IgD-negative memory B cell (primary cell): ENCODE measurements at regions not wholly inside any gene's neighbourhood (a gene's known extent, or its start where the extent isn't known, plus 50 kb on each side); places are given as distances from the start of the nearest gene placed in this dataset.

ENCODE experiments used
- H3K27ac Mint-ChIP-seq, 3 donors: one replicate each; pipeline ENCODE4 v1.8.0; 2020 to 2022; ENCODE audit warnings: mild to moderate bottlenecking in 3 of 3, mixed read lengths in 3 of 3, moderate library complexity in 1 of 3
- H3K27me3 Mint-ChIP-seq: one replicate; pipeline ENCODE4 v1.8.0; 2021; ENCODE audit warnings: mixed read lengths
- H3K36me3 Mint-ChIP-seq: one replicate; pipeline ENCODE4 v1.8.0; 2020; ENCODE audit warnings: mild to moderate bottlenecking, mixed read lengths
- H3K4me1 Mint-ChIP-seq, 3 donors: one replicate each; pipeline ENCODE4 v1.8.0; 2020 to 2022; ENCODE audit warnings: mixed read lengths in 3 of 3, mild to moderate bottlenecking in 1 of 3
- H3K4me3 Mint-ChIP-seq, 4 donors: one replicate each; pipeline ENCODE4 v1.8.0; 2020 to 2022; ENCODE audit warnings: mild to moderate bottlenecking in 4 of 4, mixed read lengths in 4 of 4, moderate library complexity in 3 of 4
- H3K9me3 Mint-ChIP-seq, 3 donors: one replicate each; pipeline ENCODE4 v1.8.0; 2020 to 2021; ENCODE audit warnings: mixed read lengths in 3 of 3, mild to moderate bottlenecking in 1 of 3

DNA sequence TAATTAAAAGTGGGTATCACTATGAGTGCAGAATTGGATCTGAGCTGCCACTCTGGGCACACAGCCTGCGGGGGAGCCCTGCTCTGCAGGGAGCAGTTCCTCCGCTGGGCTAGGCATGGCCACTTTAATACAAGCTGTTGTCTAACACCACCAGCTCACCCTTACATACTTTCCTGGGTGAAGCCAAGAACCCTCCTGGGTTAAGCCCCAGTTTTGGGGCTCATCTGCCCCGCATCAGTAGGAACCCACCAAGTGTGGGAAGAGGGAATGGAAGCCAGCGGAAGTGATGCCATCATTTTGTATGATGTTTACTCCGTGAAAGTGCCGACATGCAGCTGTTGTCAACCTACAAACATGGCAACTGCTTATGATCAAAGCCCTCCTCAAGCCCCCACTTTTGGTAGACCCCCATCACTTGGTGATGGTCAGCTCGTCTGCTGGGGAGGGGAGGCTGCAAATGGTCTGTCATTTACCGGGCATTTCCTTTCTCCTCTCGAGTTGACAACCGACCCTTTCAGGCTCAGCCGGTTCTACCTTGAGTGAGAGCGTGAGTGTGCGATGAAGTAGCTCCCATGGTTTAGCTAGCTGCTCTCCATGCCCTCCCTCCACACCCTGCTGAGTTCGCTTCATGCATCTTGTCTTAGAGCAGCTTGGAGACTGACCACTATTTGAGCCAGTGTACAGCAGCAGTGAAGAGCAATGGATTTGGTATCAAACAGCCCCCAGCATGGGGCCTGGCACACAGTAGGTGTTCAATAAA lies 95.3 kb upstream of the IER5L start:
- Mint-ChIP-seq H3K27ac (no peak overlapping the region), H3K4me1 (peaks cover 18 to 26% (median 23%) of the 10 kb centered on the region in 3 donors), H3K27me3 (peaks cover 74% of the 10 kb centered on the region), H3K4me3 (no peak overlapping the region), H3K36me3 (no peaks in the 10 kb centered on the region), H3K9me3 (no peaks in the 10 kb centered on the region)

DNA sequence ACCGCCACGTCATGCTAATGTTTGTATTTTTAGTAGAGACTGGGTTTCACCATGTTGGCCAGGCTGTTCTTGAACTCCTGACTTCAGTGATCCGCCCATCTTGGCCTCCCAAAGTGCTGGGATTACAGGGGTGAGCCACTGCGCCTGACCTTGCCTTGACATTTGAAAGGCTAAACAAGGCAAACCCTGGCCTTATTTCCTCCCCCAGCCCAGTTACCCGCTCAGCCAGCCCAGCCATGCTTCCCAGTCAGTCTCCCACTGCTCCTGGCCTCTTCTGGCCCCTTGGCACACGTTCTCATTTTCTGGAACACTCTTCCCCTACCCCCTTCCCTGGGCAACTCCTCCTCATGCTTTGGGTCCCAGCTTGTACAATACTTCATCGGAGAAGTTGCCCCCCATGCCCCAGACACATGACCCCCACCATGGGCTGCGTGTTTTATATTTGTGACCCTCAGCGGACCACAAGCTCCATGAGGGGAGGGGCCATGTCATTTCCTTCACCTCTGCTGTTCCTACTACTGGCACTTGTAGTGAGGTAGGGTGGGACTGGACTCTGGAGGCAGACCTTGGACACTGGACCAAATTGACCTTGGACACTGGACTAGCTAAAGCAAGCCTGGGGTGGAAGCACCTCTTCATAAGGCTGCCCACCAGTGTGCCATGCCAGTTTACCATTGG lies 94.4 kb upstream of the IER5L start:
- Mint-ChIP-seq H3K4me1 (peaks cover 18 to 26% (median 23%) of the 10 kb centered on the region in 3 donors), H3K27me3 (peaks cover 68% of the 10 kb centered on the region), H3K4me3 (peak overlapping the region in 1 of 4 donors; percentile 18), H3K9me3 (no peaks in the 10 kb centered on the region), H3K27ac (peak overlapping the region in 1 of 3 donors; percentile 17), H3K36me3 (no peaks in the 10 kb centered on the region)

DNA sequence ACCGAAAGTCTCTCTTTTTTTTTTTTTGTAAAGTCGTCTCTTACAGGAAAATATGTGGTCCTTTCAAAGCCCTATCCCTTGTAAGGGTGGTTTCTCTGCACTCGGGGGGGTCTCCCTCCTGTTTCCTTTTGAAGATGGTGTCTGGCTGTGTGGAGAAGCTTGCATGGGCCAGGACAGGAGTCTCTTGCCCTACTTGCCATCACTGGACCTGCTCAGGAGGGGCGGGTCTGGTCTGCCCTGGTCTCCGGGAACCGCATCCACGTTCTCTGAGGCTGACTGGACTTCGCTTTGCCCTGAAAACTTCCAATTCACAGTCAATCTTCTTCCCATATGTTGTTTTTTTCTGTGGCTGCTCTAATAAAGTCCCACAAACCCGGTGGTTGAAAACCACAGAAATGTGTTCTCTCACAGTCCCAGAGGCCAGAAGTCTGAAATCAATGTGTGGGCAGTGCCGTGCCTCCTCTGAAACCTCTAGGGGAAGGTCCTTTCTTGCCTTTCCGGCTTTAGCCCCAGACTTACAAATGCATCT lies 92.9 kb upstream of the IER5L start:
- no peaks in the 10 kb centered on the region for H3K9me3 Mint-ChIP-seq
- H3K27ac Mint-ChIP-seq = peak overlapping the region; percentile 54 to 93 (median 90)
- H3K36me3 Mint-ChIP-seq = peaks cover 3% of the 10 kb centered on the region
- peaks cover 68% of the 10 kb centered on the region for H3K27me3 Mint-ChIP-seq
- H3K4me1 Mint-ChIP-seq = peaks cover 20 to 26% (median 23%) of the 10 kb centered on the region in 3 donors
- H3K4me3 Mint-ChIP-seq = peak overlapping the region; percentile 62 to 90 (median 83)

DNA sequence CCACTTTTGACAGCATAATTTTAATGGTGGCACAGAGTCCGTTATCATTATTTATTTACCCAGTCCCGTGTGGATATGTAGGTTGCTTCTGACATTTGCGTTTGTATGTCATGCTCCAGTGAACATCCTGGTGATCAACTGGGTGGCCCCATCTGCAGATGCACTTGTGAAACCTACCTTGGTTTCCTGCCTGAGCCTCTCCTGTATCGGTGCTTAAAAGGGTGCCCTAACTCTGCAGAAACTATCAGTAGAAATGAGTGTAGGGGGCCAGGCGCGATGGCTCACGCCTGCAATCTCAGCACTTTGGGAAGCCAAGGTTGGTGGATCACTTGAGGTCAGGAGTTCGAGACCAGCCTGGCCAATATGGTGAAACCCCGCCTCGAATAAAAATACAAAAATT lies 92.1 kb upstream of the IER5L start:
- peaks cover 20 to 26% (median 23%) of the 10 kb centered on the region in 3 donors for H3K4me1 Mint-ChIP-seq
- H3K9me3 Mint-ChIP-seq = no peaks in the 10 kb centered on the region
- H3K27me3 Mint-ChIP-seq = peaks cover 65% of the 10 kb centered on the region
- peak overlapping the region; percentile 62 to 90 (median 83) for H3K4me3 Mint-ChIP-seq
- peak overlapping the region; percentile 54 to 93 (median 85) for H3K27ac Mint-ChIP-seq
- peaks cover 3% of the 10 kb centered on the region for H3K36me3 Mint-ChIP-seq

DNA sequence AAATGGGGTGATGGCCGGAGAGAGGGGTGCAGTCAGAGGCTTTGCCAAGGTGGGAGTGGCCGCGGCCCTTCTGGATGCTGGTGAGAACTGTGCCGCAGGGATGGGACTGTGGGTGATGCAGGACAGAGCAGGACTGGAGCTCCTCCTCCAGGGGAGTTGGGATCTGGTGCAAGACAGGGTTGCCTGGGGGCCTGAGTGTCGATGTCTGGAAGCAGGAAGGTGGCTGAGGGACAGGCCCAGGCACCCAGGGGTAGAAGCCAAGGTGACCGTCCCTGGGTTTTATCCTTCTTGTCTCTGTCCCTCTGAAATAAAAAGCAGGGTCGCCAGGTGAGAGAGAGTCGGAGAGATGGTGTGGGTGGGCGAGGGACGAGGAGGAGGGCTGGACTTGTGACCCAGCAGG lies 89.1 kb upstream of the IER5L start:
- Mint-ChIP-seq H3K27me3 (peaks cover 51% of the 10 kb centered on the region), H3K36me3 (peaks cover 3% of the 10 kb centered on the region), H3K9me3 (no peaks in the 10 kb centered on the region), H3K27ac (no peak overlapping the region), H3K4me1 (peaks cover 20 to 41% (median 23%) of the 10 kb centered on the region in 3 donors), H3K4me3 (peak overlapping the region in 1 of 4 donors; percentile 72)

DNA sequence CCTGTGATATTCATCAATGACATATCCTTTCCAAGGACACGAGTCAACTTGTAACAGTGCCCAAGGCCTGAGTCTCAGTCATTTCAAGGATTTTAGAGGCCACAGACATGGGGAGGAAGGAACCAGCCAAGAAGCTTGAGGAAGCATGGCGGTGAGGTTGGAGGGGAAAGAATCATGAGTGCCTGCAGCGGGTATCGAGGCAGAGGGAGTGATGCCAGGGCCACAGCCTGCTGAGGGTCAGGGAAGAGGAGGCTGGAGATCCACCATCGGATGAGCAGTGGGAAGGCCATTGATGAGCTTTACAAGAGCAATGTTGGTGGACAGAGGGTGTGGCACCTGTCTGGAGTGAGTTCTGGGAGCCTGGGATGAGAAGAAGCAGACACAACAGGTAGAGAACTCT lies 88.5 kb upstream of the IER5L start:
- H3K27ac Mint-ChIP-seq = peak overlapping the region in 1 of 3 donors; percentile 38
- H3K4me3 Mint-ChIP-seq = no peak overlapping the region
- peaks cover 3% of the 10 kb centered on the region for H3K36me3 Mint-ChIP-seq
- peaks cover 16 to 36% (median 21%) of the 10 kb centered on the region in 3 donors for H3K4me1 Mint-ChIP-seq
- H3K27me3 Mint-ChIP-seq = peaks cover 52% of the 10 kb centered on the region
- no peaks in the 10 kb centered on the region for H3K9me3 Mint-ChIP-seq

DNA sequence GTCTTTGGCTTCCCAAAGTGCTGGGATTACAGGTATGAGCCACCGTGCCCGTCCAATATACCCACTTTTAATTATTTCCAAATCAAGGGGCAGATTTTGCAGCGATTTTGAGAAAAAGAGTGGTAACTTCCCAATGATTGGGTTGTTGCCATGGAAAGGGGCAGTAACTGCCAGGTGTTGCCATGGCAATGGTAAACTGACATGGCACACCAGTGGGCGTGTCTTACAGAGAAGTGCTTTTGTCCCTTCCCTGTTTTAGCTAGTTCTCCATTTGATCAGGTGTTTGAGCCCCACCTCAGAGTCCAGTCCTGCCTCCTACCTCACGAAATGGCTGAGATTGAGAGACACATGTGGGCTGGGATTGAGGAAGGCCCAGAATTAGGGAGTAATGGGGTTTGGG lies 86.3 kb upstream of the IER5L start:
- Mint-ChIP-seq H3K36me3 (peaks cover 3% of the 10 kb centered on the region), H3K27me3 (peaks cover 56% of the 10 kb centered on the region), H3K4me1 (peaks cover 4 to 22% (median 12%) of the 10 kb centered on the region in 3 donors), H3K4me3 (no peak overlapping the region), H3K27ac (no peak overlapping the region), H3K9me3 (peaks cover 0 to 2% (median 0%) of the 10 kb centered on the region in 3 donors)

DNA sequence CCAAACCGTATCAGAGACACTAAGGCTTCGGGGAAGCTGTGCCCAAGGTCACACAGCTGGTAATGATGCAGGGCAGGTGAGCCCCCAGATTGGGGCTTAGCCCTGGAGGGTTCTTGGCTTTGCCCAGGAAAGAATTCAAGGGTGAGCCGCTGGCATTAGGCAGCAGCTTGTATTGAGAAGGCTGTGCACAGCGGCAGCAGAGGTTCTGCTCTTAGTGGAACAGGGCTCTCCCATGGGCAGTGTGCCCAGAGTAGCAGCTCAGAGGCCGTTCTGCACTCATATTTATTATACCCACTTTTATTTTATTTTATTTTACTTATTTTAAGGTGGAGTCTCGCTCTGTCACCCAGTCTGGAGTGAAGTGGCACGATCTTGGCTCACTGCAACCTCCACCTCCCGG lies 85.8 kb upstream of the IER5L start:
- H3K9me3 Mint-ChIP-seq = peaks cover 0 to 2% (median 0%) of the 10 kb centered on the region in 3 donors

DNA sequence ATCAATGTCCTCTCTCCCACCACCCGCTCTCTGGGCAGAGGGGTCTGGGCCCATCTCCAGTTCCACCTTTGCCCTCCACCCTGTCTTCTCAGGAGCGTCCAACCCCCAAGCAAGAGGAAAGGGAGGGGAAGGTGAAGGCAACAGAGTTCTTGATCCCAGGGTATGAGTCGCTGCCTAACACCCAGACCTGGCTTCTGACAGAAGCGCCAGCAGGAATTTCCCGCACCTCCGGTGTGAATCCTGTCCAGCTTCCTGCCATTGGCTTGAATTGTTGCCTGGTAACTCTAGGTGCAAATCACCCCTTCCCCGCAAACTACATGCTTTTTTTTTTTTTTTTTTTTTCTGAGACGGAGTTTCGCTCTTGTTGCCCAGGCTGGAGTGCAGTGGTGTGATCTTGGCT lies 84.2 kb upstream of the IER5L start:
- Mint-ChIP-seq H3K4me3 (no peak overlapping the region), H3K27ac (no peak overlapping the region), H3K4me1 (peaks cover 8 to 24% (median 17%) of the 10 kb centered on the region in 3 donors), H3K9me3 (peaks cover 0 to 2% (median 0%) of the 10 kb centered on the region in 3 donors), H3K27me3 (peaks cover 65% of the 10 kb centered on the region), H3K36me3 (peaks cover 3% of the 10 kb centered on the region)

More for the DNA sequence above, 85.8 kb upstream of the IER5L start:
- Mint-ChIP-seq H3K36me3 (peaks cover 3% of the 10 kb centered on the region), H3K27ac (peak overlapping the region in 1 of 3 donors; percentile 56), H3K4me3 (no peak overlapping the region), H3K4me1 (peaks cover 7 to 26% (median 14%) of the 10 kb centered on the region in 3 donors), H3K27me3 (peaks cover 58% of the 10 kb centered on the region)

DNA sequence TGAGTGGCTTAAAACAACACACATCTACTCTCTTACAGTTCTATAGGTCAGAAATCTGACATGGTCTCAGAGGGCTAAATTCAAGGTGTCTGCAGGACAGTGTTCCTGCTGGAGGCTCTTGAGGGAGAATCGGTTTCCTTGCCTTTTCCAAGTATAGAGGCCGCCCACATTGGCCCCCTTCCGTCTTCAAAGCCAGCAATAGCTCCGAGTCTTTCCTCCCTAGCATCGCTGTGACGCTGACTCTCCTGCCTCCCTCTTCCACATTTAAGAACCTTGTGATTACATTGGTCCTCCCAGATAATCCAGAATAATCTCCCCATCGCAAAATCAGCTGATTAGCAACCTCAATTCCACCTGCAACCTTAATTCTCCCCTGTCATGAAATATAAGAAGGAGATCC lies 81.3 kb upstream of the IER5L start:
- Mint-ChIP-seq H3K9me3 (peaks cover 0 to 2% (median 0%) of the 10 kb centered on the region in 3 donors), H3K27me3 (peaks cover 57% of the 10 kb centered on the region), H3K4me3 (peak overlapping the region in 2 of 4 donors; percentile 1 to 84), H3K27ac (peak overlapping the region in 2 of 3 donors; percentile 62 to 76), H3K4me1 (peaks cover 6 to 25% (median 17%) of the 10 kb centered on the region in 3 donors), H3K36me3 (no peaks in the 10 kb centered on the region)

DNA sequence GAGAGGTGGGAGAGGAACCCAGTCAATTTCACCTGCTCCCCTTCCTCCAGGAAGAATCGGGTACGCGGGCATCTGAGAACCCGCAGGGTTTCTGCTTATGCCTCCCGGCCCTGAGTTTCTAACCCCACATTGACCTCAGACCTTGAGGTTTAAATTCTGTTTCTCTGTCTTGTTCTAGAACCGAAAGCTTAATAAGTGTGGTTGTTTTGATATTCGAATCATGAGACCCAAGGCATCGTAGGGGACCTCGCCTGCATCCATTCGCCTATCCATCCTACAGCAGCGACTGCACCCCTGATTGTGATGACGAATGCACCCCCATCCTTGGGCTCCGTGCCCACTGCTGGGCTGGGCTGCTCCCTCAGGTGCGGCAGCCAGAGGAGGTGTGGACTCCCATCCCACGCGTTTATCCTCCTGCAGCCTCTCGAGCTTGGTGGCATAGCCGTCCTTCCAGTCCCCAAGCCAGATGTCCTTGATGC lies 80.8 kb upstream of the IER5L start:
- H3K4me1 Mint-ChIP-seq = peaks cover 6 to 22% (median 17%) of the 10 kb centered on the region in 3 donors

DNA sequence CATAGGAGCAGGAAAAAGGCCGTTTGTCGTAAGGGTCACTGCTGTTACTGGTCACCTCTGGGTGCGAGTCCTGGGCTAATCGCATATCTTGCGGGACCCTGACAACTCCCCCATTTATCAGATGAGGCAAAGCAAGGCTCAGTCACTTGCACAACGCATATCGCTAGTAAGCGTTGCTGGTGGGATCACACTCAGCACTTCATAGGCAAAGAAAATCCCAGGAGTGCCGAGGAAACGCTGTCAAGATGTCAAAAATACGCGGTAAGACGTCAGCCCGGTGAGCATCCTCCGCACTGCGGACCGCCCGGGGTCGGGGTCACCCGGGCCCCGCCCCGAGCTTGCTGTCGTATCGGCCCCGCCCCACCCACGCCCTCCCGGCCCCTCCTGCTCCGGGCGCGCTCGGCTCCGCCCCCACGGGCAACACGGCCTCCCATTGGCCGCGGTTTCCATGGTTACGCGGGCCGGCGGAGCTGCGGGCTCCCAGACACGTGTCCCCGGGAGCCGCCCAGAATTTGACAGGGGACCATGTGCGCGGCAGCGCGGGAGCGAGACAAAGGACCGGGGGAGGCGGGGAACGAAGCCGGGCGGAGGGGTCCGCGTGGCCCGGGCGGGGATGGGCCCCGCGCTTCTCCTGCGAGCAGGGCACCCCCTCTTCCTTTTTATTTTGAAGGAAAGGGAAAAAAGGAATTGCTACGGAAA lies 80.2 kb upstream of the IER5L start:
- Mint-ChIP-seq H3K27me3 (peaks cover 58% of the 10 kb centered on the region), H3K9me3 (peaks cover 0 to 2% (median 0%) of the 10 kb centered on the region in 3 donors), H3K27ac (no peak overlapping the region), H3K4me3 (peak overlapping the region in 2 of 4 donors; percentile 55 to 83), H3K4me1 (peaks cover 6 to 18% (median 17%) of the 10 kb centered on the region in 3 donors), H3K36me3 (no peaks in the 10 kb centered on the region)

More for the DNA sequence above, 80.8 kb upstream of the IER5L start:
- H3K4me3 Mint-ChIP-seq = peak overlapping the region in 3 of 4 donors; percentile 1 to 84 (median 55)
- peaks cover 61% of the 10 kb centered on the region for H3K27me3 Mint-ChIP-seq
- H3K27ac Mint-ChIP-seq = peak overlapping the region in 2 of 3 donors; percentile 62 to 76
- no peaks in the 10 kb centered on the region for H3K36me3 Mint-ChIP-seq
- peaks cover 0 to 2% (median 0%) of the 10 kb centered on the region in 3 donors for H3K9me3 Mint-ChIP-seq

DNA sequence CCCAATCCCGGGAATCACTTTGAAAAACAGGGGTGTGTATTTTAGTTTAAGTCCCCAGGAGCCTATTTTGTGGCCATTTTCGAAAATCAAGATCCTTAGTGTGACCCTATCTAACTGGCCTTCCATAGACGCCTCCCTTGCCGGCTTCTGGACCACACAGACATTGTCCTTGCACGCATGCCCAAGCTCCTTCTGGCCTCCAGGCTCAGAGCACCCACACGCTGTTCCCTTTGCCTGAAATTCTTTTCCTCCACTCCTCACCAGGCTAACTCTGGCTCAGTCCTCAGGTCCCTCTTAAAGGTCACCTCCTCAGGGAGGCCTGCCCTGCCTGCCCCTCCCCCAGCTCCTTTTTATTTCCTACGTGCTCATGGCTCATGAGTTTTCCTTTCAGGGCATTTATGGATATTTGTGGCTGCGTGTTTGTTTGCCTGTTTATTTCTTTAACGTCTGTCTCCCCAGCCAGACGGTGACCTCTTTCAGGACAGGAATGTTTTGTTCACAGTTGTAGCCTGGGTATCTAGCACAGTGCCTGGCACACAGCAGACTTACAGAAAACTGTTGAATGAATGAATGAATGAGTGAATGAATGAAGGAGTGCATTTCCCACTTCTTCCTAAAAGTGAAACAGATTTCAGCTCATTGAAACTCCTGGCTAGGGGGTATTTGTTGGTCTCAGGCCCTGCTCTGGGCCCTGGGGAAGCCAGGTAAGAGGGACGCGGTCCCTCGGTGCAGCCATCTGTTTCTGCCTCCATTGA lies 79.1 kb upstream of the IER5L start:
- Mint-ChIP-seq H3K36me3 (no peaks in the 10 kb centered on the region), H3K4me1 (peaks cover 6 to 17% (median 14%) of the 10 kb centered on the region in 3 donors), H3K27me3 (peaks cover 54% of the 10 kb centered on the region), H3K4me3 (no peak overlapping the region), H3K9me3 (peaks cover 0 to 2% (median 0%) of the 10 kb centered on the region in 3 donors), H3K27ac (no peak overlapping the region)
